ENCODE measurements at regions not wholly inside any gene's neighbourhood (a gene's known extent, or its start where the extent isn't known, plus 50 kb on each side); places are given as distances from the start of the nearest gene placed in this dataset.
A peak's percentile ranks its signal among the peaks of the same experiment; 100 is the strongest.

- H3K4me3 ChIP-seq (ENCODE audit: low read depth, low read length): no peak overlapping the region
- no peak for TF ChIP-seq CTCF (IDR thresholded peaks at IDR 0.05; ENCODE audit: insufficient read depth, low read length, poor library complexity, severe bottlenecking)
- peaks cover 2% of the 10 kb centered on the region for H3K27me3 ChIP-seq (ENCODE audit: control insufficient read depth, insufficient read depth, low read length)
- H3K36me3 ChIP-seq (ENCODE audit: control insufficient read depth, insufficient read depth, low read length): no peaks in the 10 kb centered on the region
- DNase-seq (ENCODE audit: low read depth): no peak
Measured at GRCh38 chr3:127056976-127057375, 74.1 kb downstream of the PLXNA1 start.

GRCh38 chr3:127059072-127059471 is 76.2 kb downstream of the PLXNA1 start:
- Histone ChIP-seq H3K36me3 (ENCODE audit: control insufficient read depth, insufficient read depth, low read length) (no peaks in the 10 kb centered on the region), H3K4me3 (ENCODE audit: low read depth, low read length) (no peak overlapping the region), H3K27me3 (ENCODE audit: control insufficient read depth, insufficient read depth, low read length) (peaks cover 2% of the 10 kb centered on the region)
- DNase-seq (ENCODE audit: low read depth): no peak
- no peak for TF ChIP-seq CTCF (IDR thresholded peaks at IDR 0.05; ENCODE audit: insufficient read depth, low read length, poor library complexity, severe bottlenecking)

GRCh38 chr3:127061641-127062040 is 78.7 kb downstream of the PLXNA1 start:
- no peak overlapping the region for H3K4me3 ChIP-seq (ENCODE audit: low read depth, low read length)
- DNase-seq (ENCODE audit: low read depth): no peak
- H3K27me3 ChIP-seq (ENCODE audit: control insufficient read depth, insufficient read depth, low read length): peaks cover 2% of the 10 kb centered on the region
- no peak for TF ChIP-seq CTCF (IDR thresholded peaks at IDR 0.05; ENCODE audit: insufficient read depth, low read length, poor library complexity, severe bottlenecking)
- no peaks in the 10 kb centered on the region for H3K36me3 ChIP-seq (ENCODE audit: control insufficient read depth, insufficient read depth, low read length)

- Histone ChIP-seq H3K36me3 (ENCODE audit: control insufficient read depth, insufficient read depth, low read length) (no peaks in the 10 kb centered on the region), H3K27me3 (ENCODE audit: control insufficient read depth, insufficient read depth, low read length) (peaks cover 2% of the 10 kb centered on the region), H3K4me3 (ENCODE audit: low read depth, low read length) (no peak overlapping the region)
- DNase-seq (ENCODE audit: low read depth): no peak
- TF ChIP-seq CTCF (IDR thresholded peaks at IDR 0.05; ENCODE audit: insufficient read depth, low read length, poor library complexity, severe bottlenecking): no peak
Measured at GRCh38 chr3:127062926-127063325, 80.0 kb downstream of the PLXNA1 start.

GRCh38 chr3:127063916-127064315 is 81.0 kb downstream of the PLXNA1 start:
- Histone ChIP-seq H3K4me3 (ENCODE audit: low read depth, low read length) (no peak overlapping the region), H3K36me3 (ENCODE audit: control insufficient read depth, insufficient read depth, low read length) (no peaks in the 10 kb centered on the region), H3K27me3 (ENCODE audit: control insufficient read depth, insufficient read depth, low read length) (peaks cover 5% of the 10 kb centered on the region)
- TF ChIP-seq CTCF (IDR thresholded peaks at IDR 0.05; ENCODE audit: insufficient read depth, low read length, poor library complexity, severe bottlenecking): no peak
- DNase-seq (ENCODE audit: low read depth): no peak

GRCh38 chr3:127064391-127065137 is 81.6 kb downstream of the PLXNA1 start:
- Histone ChIP-seq H3K27me3 (ENCODE audit: control insufficient read depth, insufficient read depth, low read length) (peaks cover 7% of the 10 kb centered on the region), H3K36me3 (ENCODE audit: control insufficient read depth, insufficient read depth, low read length) (no peaks in the 10 kb centered on the region), H3K4me3 (ENCODE audit: low read depth, low read length) (no peak overlapping the region)
- DNase-seq (ENCODE audit: low read depth): peak; percentile 14
- TF ChIP-seq CTCF (IDR thresholded peaks at IDR 0.05; ENCODE audit: insufficient read depth, low read length, poor library complexity, severe bottlenecking): no peak

All from kidney epithelial cell (primary cell).